GM12801 (cell line): ENCODE measurements at regions not wholly inside any gene's neighbourhood (a gene's known extent, or its start where the extent isn't known, plus 50 kb on each side); places are given as distances from the start of the nearest gene placed in this dataset.

Experiments
- TF ChIP-seq, protein P1 (sequence below): IDR thresholded peaks from one replicate; pipeline ENCODE4 v1.5.1; 2011; ENCODE audit warnings: control low read depth; ENCODE audit not compliant: insufficient read length; ENCODE audit errors: extremely low read depth

DNA sequence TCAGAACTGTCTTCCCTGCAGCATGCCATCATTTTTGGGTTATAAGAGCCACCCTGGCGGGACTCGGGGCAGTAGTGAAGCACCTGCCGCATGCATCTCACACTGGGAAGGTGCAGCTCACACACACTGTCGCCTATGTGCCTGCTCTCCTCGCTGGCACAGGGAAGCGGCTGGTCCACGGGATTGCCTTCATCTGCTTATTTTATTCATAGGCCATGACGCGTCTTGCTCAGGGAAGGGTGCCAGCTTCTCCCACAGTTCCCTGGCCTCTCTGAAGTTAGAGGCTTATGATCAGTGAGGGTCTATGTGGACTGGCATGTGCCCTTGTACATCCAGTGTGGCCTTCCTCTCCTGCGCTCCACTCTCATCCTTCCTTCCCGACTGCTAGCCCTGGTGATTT, 150.0 kb downstream of the KLF12 start:
- TF ChIP-seq, protein P1, sequence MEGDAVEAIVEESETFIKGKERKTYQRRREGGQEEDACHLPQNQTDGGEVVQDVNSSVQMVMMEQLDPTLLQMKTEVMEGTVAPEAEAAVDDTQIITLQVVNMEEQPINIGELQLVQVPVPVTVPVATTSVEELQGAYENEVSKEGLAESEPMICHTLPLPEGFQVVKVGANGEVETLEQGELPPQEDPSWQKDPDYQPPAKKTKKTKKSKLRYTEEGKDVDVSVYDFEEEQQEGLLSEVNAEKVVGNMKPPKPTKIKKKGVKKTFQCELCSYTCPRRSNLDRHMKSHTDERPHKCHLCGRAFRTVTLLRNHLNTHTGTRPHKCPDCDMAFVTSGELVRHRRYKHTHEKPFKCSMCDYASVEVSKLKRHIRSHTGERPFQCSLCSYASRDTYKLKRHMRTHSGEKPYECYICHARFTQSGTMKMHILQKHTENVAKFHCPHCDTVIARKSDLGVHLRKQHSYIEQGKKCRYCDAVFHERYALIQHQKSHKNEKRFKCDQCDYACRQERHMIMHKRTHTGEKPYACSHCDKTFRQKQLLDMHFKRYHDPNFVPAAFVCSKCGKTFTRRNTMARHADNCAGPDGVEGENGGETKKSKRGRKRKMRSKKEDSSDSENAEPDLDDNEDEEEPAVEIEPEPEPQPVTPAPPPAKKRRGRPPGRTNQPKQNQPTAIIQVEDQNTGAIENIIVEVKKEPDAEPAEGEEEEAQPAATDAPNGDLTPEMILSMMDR: no peak

DNA sequence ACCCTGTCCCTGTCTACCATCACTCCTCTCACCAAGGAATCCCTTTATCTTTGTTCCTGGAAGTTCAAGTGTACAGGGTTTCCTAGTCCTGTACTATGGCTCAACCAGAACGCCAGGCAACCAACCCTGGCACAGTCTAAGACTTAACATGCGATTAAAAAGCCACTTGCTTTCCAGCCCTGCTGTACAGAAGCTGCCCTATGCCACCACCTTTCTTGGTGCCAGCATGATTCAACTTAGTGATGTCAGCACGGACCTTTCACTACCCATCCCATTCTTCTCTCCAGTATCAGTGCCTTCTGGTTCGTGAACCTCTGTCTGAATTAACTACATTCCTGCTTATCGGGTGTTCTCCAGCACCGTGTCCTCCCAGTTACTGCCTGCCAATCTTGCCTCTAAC, 151.1 kb downstream of the KLF12 start:
- TF ChIP-seq, protein P1: no peak

DNA sequence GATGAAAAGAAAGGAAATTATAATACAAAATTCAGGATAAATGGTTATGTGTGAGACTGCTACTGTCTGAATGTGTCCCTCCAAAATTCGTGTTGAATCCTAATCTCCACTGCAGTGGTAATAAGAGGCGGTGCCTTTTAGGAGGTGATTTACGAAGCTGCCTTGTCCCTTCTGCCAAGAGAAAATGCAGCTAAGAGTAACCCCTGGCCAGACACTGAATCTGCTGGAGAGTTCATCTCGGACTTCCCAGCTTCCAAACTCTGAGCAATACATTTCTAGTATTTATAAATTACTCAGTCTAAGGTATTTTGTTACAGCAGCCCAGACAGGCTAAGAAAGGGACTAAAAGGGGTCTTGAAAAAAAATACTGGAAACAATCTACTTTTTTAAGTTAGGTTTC, 152.6 kb downstream of the KLF12 start:
- TF ChIP-seq, protein P1: no peak

DNA sequence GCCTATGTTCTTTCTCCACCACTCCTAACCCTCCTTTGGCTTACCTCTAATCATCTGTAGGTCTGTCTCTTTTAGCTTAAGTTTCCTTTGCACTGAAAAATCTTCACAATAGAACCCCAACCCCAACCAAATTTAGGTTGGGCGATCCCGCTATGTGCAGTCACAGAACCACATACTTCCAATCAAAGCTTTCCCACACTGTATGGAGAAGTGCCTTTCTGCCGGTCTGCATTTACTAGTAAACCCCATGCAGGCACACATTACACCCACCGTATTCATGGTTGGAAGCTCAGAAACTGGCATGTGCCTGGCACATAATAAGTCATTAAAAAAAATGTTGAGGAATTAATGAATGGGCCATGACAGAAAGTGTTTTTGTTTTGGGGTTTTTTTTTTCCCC, 158.4 kb downstream of the KLF12 start:
- TF ChIP-seq, protein P1: no peak

DNA sequence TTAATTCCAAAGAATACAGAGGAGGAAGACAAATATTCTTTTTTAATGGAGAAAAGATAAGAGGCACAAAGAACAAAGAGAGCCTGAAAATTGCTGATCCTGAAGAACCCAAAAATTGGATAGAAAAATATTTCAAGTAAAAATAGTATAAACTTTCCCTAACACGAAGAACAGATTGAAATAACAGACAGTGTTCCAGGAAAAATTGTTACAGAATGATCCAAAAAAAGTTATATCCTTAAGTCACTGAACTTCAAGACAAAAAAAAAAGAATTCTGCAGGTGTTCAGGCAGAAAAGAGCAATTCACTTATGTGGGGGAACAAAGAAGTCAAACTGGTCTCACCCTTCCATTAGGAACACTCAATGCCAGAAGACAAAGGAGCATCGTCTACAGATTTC, 160.2 kb downstream of the KLF12 start:
- TF ChIP-seq, protein P1: no peak

DNA sequence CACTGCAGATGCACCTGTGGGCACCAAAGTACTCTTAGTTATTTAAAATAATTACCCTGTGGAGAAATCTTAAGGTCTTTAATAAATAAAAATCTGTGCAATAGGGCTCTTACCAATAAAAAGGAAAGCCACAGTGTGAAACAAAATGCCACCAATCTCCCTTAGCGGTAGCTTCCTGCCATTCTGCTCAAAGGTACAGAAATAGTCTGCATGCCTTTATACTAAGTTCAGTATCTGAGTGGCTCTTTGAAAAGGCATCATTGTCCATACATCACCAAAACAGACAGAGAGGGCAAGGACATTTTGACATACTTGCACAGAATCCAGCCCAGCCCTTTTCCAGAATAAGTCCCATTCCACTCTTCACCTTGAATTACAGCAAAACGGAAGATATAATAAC, 161.0 kb downstream of the KLF12 start:
- TF ChIP-seq, protein P1: no peak

DNA sequence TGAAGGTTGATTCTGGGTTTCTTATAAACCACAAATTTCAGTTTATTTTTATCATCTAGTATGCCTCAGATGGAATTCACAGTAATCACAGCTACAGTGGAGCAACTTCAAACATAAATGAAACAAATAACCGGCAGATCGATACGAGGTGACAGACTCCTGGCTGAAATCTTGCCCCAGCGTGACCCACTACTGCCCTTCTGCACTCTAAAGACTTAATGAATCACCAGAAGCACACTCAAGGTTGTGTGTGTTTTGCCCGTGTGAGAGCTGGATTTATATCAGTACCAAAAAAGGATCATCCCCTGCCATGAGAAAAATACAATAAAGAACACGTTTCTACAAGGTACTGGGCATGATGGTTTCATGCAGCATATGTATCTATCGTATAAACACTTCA, 161.7 kb downstream of the KLF12 start:
- TF ChIP-seq, protein P1: no peak

DNA sequence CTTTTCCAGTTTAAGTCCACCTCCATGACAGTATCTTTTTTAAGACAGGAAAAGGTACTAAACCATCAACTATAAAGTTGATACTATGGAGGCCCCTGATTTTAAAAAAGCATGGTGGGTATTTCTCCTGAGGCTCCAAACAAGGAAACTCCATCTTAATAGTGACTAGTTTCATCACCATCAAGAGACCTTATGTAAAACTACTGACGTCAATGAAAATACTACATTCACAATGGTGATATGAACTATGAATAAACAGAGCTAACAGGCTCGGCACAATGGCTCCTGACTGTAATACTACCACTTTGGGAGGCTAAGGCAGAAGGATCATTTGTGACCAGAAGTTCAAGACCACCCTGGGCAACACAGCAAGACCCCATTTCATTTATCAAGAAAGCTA, 162.7 kb downstream of the KLF12 start:
- TF ChIP-seq, protein P1: no peak
